Upper lobe of left lung (tissue), 4 donors: ENCODE measurements at regions not wholly inside any gene's neighbourhood (a gene's known extent, or its start where the extent isn't known, plus 50 kb on each side); places are given as distances from the start of the nearest gene placed in this dataset.

Experiments
- POLR2A ChIP-seq, 4 donors: fragments of 450-650 bp; IDR thresholded peaks; one replicate each; pipeline ENCODE4 v1.5.1; 2016 to 2017; ENCODE audit warnings: antibody characterized with exemption in 4 of 4, mild to moderate bottlenecking in 2 of 4
- TF ChIP-seq, protein P1 (sequence below), 6 experiments: fragments of 450-650 bp in 4 of 6; fragments of 200-600 bp in 2 of 6; sonication (generic) in 2 of 6; IDR thresholded peaks; one replicate each; pipeline ENCODE4 v1.5.1; 2016 to 2019; ENCODE audit warnings: antibody characterized with exemption in 6 of 6

DNA sequence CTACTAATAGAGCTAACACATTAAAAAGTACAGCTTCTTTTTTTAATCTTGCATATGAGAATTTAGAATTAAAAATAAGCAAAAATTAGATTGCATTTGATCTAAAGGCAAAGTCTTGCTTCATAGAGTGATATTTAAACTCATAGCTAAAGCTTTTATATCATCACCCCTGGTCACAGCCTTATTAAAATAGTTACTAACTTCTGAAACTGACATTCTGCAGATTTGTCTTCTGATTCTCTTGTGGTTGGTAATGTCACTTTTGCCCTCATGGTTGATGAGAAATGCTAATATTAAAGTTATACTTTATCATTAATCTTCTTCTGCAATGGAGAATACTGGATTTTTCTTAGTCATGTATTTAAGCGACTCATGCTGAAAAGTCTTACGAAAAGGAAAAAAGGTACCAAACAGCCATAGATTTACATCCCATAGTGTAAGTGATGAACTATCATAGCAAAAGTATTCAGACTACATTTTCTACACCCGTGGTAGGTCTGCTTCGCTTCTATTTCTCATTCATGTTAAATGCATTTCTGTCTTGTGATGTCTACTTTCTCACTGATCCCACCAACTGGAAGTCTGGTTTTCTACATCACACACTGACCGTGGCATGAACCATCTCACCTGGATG, 330.5 kb upstream of the B3GALT2 start:
- TF ChIP-seq POLR2A (IDR thresholded peaks at IDR 0.05): no peak
- TF ChIP-seq, protein P1, sequence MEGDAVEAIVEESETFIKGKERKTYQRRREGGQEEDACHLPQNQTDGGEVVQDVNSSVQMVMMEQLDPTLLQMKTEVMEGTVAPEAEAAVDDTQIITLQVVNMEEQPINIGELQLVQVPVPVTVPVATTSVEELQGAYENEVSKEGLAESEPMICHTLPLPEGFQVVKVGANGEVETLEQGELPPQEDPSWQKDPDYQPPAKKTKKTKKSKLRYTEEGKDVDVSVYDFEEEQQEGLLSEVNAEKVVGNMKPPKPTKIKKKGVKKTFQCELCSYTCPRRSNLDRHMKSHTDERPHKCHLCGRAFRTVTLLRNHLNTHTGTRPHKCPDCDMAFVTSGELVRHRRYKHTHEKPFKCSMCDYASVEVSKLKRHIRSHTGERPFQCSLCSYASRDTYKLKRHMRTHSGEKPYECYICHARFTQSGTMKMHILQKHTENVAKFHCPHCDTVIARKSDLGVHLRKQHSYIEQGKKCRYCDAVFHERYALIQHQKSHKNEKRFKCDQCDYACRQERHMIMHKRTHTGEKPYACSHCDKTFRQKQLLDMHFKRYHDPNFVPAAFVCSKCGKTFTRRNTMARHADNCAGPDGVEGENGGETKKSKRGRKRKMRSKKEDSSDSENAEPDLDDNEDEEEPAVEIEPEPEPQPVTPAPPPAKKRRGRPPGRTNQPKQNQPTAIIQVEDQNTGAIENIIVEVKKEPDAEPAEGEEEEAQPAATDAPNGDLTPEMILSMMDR (IDR thresholded peaks at IDR 0.05): no peak
